ENCODE measurements at regions not wholly inside any gene's neighbourhood (a gene's known extent, or its start where the extent isn't known, plus 50 kb on each side); places are given as distances from the start of the nearest gene placed in this dataset.
A peak's percentile ranks its signal among the peaks of the same experiment; 100 is the strongest.

GRCh38 chr1:188660572-188660971 lies 1817.1 kb downstream of the BRINP3 start:
- Histone ChIP-seq H3K27ac (ENCODE audit: low read depth, low read length, poor library complexity, severe bottlenecking) (no peak overlapping the region), H3K79me2 (ENCODE audit: insufficient read depth, low read depth, low read length) (no peaks in the 10 kb centered on the region), H3K9me2 (ENCODE audit: insufficient read depth, low read length) (no peaks in the 10 kb centered on the region), H3K4me1 (ENCODE audit: insufficient read depth, low read length, poor library complexity, severe bottlenecking) (no peaks in the 10 kb centered on the region), H3K4me3 (ENCODE audit: low read depth, low read length, poor library complexity, severe bottlenecking) (no peak overlapping the region), H2AFZ (ENCODE audit: low read length) (no peak overlapping the region), H3K36me3 (ENCODE audit: insufficient read depth, low read length) (no peaks in the 10 kb centered on the region), H3K9me3 (ENCODE audit: low read length) (no peaks in the 10 kb centered on the region), H3K4me2 (ENCODE audit: low read length) (no peak overlapping the region), H4K20me1 (ENCODE audit: insufficient read depth, low read length) (no peaks in the 10 kb centered on the region)
- intact Hi-C loops (cut with micrococcal nuclease; ENCODE audit: unreplicated experiment) = no loop called here
- ChIA-PET POLR2A (interaction anchor here (1.0 kb wide), 1 partner anchor 12 kb away, joined by 3 read pairs; no protein-coding TSS in a partner anchor), CTCF (ENCODE audit: unreplicated experiment) (no interaction called here)
- TF ChIP-seq EZH2phosphoT487 (IDR thresholded peaks at IDR 0.05; ENCODE audit: borderline replicate concordance, low read depth, low read length) (no peak), CTCF (conservative IDR thresholded peaks at IDR 0.05; ENCODE audit: low read length) (no peak)
- no peak for DNase-seq (ENCODE audit: low spot score)
- BruUV-seq (replicated peaks) = no TSS peak

- Histone ChIP-seq H3K79me2 (ENCODE audit: insufficient read depth, low read depth, low read length) (no peaks in the 10 kb centered on the region), H3K36me3 (ENCODE audit: insufficient read depth, low read length) (no peaks in the 10 kb centered on the region), H4K20me1 (ENCODE audit: insufficient read depth, low read length) (no peaks in the 10 kb centered on the region), H3K9me3 (ENCODE audit: low read length) (no peaks in the 10 kb centered on the region), H3K4me1 (ENCODE audit: insufficient read depth, low read length, poor library complexity, severe bottlenecking) (no peaks in the 10 kb centered on the region), H3K27ac (ENCODE audit: low read depth, low read length, poor library complexity, severe bottlenecking) (no peak overlapping the region), H3K4me3 (ENCODE audit: low read depth, low read length, poor library complexity, severe bottlenecking) (no peak overlapping the region), H3K9me2 (ENCODE audit: insufficient read depth, low read length) (no peaks in the 10 kb centered on the region), H2AFZ (ENCODE audit: low read length) (no peak overlapping the region), H3K4me2 (ENCODE audit: low read length) (no peak overlapping the region)
- ChIA-PET POLR2A (no interaction called here), CTCF (ENCODE audit: unreplicated experiment) (no interaction called here)
- BruUV-seq (replicated peaks) = no TSS peak
- no peak for DNase-seq (ENCODE audit: low spot score)
- intact Hi-C loops (cut with micrococcal nuclease; ENCODE audit: unreplicated experiment) = no loop called here
- TF ChIP-seq CTCF (conservative IDR thresholded peaks at IDR 0.05; ENCODE audit: low read length) = no peak
- no peak for TF ChIP-seq EZH2phosphoT487 (IDR thresholded peaks at IDR 0.05; ENCODE audit: borderline replicate concordance, low read depth, low read length)
These were observed 1812.2 kb downstream of the BRINP3 start for GRCh38 chr1:188665477-188665876.

GRCh38 chr1:188668083-188668482 lies 1809.6 kb downstream of the BRINP3 start:
- Histone ChIP-seq H3K9me2 (ENCODE audit: insufficient read depth, low read length) (no peaks in the 10 kb centered on the region), H2AFZ (ENCODE audit: low read length) (no peak overlapping the region), H3K79me2 (ENCODE audit: insufficient read depth, low read depth, low read length) (no peaks in the 10 kb centered on the region), H3K27ac (ENCODE audit: low read depth, low read length, poor library complexity, severe bottlenecking) (no peak overlapping the region), H3K36me3 (ENCODE audit: insufficient read depth, low read length) (no peaks in the 10 kb centered on the region), H3K4me3 (ENCODE audit: low read depth, low read length, poor library complexity, severe bottlenecking) (no peak overlapping the region), H3K4me2 (ENCODE audit: low read length) (no peak overlapping the region), H3K9me3 (ENCODE audit: low read length) (no peaks in the 10 kb centered on the region), H3K4me1 (ENCODE audit: insufficient read depth, low read length, poor library complexity, severe bottlenecking) (no peaks in the 10 kb centered on the region), H4K20me1 (ENCODE audit: insufficient read depth, low read length) (no peaks in the 10 kb centered on the region)
- ChIA-PET POLR2A (no interaction called here), CTCF (ENCODE audit: unreplicated experiment) (no interaction called here)
- intact Hi-C loops (cut with micrococcal nuclease; ENCODE audit: unreplicated experiment) = no loop called here
- BruUV-seq (replicated peaks) = no TSS peak
- no peak for TF ChIP-seq EZH2phosphoT487 (IDR thresholded peaks at IDR 0.05; ENCODE audit: borderline replicate concordance, low read depth, low read length)
- TF ChIP-seq CTCF (conservative IDR thresholded peaks at IDR 0.05; ENCODE audit: low read length) = no peak
- peak; percentile 1 for DNase-seq (ENCODE audit: low spot score)

Data from OCI-LY7 (cell line).